ENCODE measurements at regions not wholly inside any gene's neighbourhood (a gene's known extent, or its start where the extent isn't known, plus 50 kb on each side); places are given as distances from the start of the nearest gene placed in this dataset.

GRCh38 chr5:165310031-165310430 is 1804.6 kb downstream of the MAT2B start (continued):
- TF ChIP-seq, protein P1, sequence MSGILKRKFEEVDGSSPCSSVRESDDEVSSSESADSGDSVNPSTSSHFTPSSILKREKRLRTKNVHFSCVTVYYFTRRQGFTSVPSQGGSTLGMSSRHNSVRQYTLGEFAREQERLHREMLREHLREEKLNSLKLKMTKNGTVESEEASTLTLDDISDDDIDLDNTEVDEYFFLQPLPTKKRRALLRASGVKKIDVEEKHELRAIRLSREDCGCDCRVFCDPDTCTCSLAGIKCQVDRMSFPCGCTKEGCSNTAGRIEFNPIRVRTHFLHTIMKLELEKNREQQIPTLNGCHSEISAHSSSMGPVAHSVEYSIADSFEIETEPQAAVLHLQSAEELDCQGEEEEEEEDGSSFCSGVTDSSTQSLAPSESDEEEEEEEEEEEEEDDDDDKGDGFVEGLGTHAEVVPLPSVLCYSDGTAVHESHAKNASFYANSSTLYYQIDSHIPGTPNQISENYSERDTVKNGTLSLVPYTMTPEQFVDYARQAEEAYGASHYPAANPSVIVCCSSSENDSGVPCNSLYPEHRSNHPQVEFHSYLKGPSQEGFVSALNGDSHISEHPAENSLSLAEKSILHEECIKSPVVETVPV (CRISPR knock-in tag; IDR thresholded peaks at IDR 0.05), result no peak
- TF ChIP-seq GLIS3 (CRISPR knock-in tag; IDR thresholded peaks at IDR 0.05) (no peak), TOX (CRISPR knock-in tag; IDR thresholded peaks at IDR 0.05; ENCODE audit: borderline replicate concordance) (no peak)

DNA sequence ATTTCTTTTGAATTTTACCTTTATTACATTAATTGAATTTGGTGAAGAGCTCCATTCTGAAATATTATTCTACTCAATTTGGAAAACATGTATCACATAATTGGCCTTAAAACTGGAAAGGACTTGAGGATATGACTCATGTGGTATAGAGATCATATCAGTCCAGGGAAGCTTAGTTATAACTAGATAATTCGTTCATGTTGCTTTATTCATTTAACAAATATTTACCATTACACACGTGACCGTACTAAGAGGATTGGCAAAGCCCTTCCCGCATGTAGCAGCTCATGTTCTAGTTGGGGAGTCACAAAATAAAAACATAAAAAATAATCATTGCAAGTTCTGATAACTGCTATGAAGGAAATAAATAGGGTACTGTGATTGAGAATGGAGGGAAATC is 1816.5 kb downstream of the MAT2B start:
- TF ChIP-seq, protein P2, sequence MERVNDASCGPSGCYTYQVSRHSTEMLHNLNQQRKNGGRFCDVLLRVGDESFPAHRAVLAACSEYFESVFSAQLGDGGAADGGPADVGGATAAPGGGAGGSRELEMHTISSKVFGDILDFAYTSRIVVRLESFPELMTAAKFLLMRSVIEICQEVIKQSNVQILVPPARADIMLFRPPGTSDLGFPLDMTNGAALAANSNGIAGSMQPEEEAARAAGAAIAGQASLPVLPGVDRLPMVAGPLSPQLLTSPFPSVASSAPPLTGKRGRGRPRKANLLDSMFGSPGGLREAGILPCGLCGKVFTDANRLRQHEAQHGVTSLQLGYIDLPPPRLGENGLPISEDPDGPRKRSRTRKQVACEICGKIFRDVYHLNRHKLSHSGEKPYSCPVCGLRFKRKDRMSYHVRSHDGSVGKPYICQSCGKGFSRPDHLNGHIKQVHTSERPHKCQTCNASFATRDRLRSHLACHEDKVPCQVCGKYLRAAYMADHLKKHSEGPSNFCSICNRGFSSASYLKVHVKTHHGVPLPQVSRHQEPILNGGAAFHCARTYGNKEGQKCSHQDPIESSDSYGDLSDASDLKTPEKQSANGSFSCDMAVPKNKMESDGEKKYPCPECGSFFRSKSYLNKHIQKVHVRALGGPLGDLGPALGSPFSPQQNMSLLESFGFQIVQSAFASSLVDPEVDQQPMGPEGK (CRISPR knock-in tag; IDR thresholded peaks at IDR 0.05; ENCODE audit: borderline replicate concordance), result no peak
- TF ChIP-seq GLIS3 (CRISPR knock-in tag; IDR thresholded peaks at IDR 0.05), result no peak
- peak; percentile 18; the same call in 1 of the 2 replicates for TF ChIP-seq TCF4 (CRISPR knock-in tag; IDR thresholded peaks at IDR 0.05; ENCODE audit: borderline replicate concordance)
- 0 out of 2 replicates have a peak, but pooled peaks have one; percentile 11 for TF ChIP-seq CREB5 (CRISPR knock-in tag; IDR thresholded peaks at IDR 0.05; ENCODE audit: low read depth)
- TF ChIP-seq, protein P1 (CRISPR knock-in tag; IDR thresholded peaks at IDR 0.05), result no peak
- peak; percentile 72 for TF ChIP-seq ISL1 (CRISPR knock-in tag; IDR thresholded peaks at IDR 0.05)
- ATAC-seq, result no peak

DNA sequence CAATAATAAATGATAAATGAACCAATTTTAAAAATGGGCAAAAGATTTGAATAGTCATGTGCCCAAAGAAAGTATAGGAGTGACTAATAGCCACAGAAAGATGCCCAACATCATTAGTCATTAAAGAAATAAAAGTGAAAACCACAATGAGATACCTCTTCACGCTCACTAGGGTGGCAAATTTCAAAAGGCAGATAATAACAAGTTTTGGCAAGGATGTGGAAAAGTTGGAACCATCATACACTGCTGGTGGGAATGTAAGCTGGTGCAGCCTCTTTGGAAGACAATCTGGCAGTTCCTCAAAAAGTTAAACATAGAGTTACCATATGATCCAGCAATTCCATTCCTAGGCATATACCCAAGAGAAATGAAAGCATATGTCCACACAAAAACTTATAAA is 1819.8 kb downstream of the MAT2B start:
- no peak for ATAC-seq
- TF ChIP-seq PPARA (CRISPR knock-in tag; IDR thresholded peaks at IDR 0.05; ENCODE audit: borderline replicate concordance), result no peak
- TF ChIP-seq RARB (CRISPR knock-in tag; IDR thresholded peaks at IDR 0.05), result no peak
- TF ChIP-seq ZNF565 (CRISPR knock-in tag; conservative IDR thresholded peaks at IDR 0.05; ENCODE audit: low read depth), result no peak
- no peak for TF ChIP-seq BACH2 (CRISPR knock-in tag; IDR thresholded peaks at IDR 0.05; ENCODE audit: borderline replicate concordance)
- no peak for TF ChIP-seq ZFP3 (CRISPR knock-in tag; IDR thresholded peaks at IDR 0.05)
- TF ChIP-seq ZNF70 (CRISPR knock-in tag; IDR thresholded peaks at IDR 0.05), result no peak
- TF ChIP-seq ESRRG (CRISPR knock-in tag; IDR thresholded peaks at IDR 0.05), result no peak
- TF ChIP-seq CSDC2 (CRISPR knock-in tag; IDR thresholded peaks at IDR 0.05), result no peak
- TF ChIP-seq POU6F1 (CRISPR knock-in tag; IDR thresholded peaks at IDR 0.05; ENCODE audit: borderline replicate concordance, low read depth), result no peak
- TF ChIP-seq TSHZ2 (CRISPR knock-in tag; IDR thresholded peaks at IDR 0.05), result no peak
- no peak for TF ChIP-seq TOX (CRISPR knock-in tag; IDR thresholded peaks at IDR 0.05; ENCODE audit: borderline replicate concordance)
- no peak for TF ChIP-seq ZC3H10 (CRISPR knock-in tag; IDR thresholded peaks at IDR 0.05)
- TF ChIP-seq ZNF8 (CRISPR knock-in tag; IDR thresholded peaks at IDR 0.05), result no peak
- TF ChIP-seq TCF4 (CRISPR knock-in tag; IDR thresholded peaks at IDR 0.05; ENCODE audit: borderline replicate concordance), result no peak

All from SK-N-SH treated with all-trans-retinoic acid at 6 μM for 48 hours (cell line).